Common myeloid progenitor, CD34-positive (primary cell): ENCODE measurements at regions not wholly inside any gene's neighbourhood (a gene's known extent, or its start where the extent isn't known, plus 50 kb on each side); places are given as distances from the start of the nearest gene placed in this dataset.
"Not testable (repeated sequence)": the region's sequence is repeated elsewhere in the genome, so short reads cannot be mapped to it uniquely, and the experiment has no call there.

ENCODE experiments used
- CTCF ChIA-PET: fragments of 350-600 bp; sonication (Branson Sonifier 250); formaldehyde crosslinking; loops from one replicate; lab custom pipeline; 2021; ENCODE audit warnings: antibody characterized with exemption; lab: Charles Lee
- POLR2A ChIA-PET: fragments of 350-600 bp; sonication (Branson Sonifier 250); formaldehyde crosslinking; loops from one replicate; lab custom pipeline; 2021; ENCODE audit warnings: antibody characterized with exemption; lab: Charles Lee
- DNase-seq, 3 donors: peaks; one replicate each; pipeline versions ENCODE4 v3.0.0 to v3.0.0-alpha.2; 2013
- H3K27ac ChIP-seq, 2 experiments: 1 replicate in 1 of 2; 2 replicates in 1 of 2; pipeline ENCODE4 v1.7.0; 2013; ENCODE audit warnings: inconsistent platforms in 2 of 2, low read length in 2 of 2, mild to moderate bottlenecking in 2 of 2, low read depth in 1 of 2, moderate library complexity in 1 of 2; ENCODE audit not compliant: severe bottlenecking in 2 of 2, insufficient read depth in 1 of 2, poor library complexity in 1 of 2
- H3K27me3 ChIP-seq, 5 experiments: replicated peaks in 2 of 5; 1 replicate in 3 of 5; 2 replicates in 2 of 5; pipeline versions ENCODE4 v1.6.1 to v1.7.0; 2013; ENCODE audit warnings: low read length in 4 of 5, mild to moderate bottlenecking in 2 of 5, moderate library complexity in 2 of 5, inconsistent platforms in 1 of 5; ENCODE audit not compliant: insufficient read depth in 5 of 5, control insufficient read depth in 4 of 5
- H3K36me3 ChIP-seq, 4 experiments: 1 replicate in 2 of 4; 2 replicates in 2 of 4; pipeline versions ENCODE4 v1.6.1 to v1.7.0; 2013; ENCODE audit warnings: low read length in 3 of 4, control low read depth in 1 of 4, mild to moderate bottlenecking in 1 of 4; ENCODE audit not compliant: control insufficient read depth in 4 of 4, insufficient read depth in 4 of 4
- H3K4me1 ChIP-seq, 4 experiments: 1 replicate in 3 of 4; 2 replicates in 1 of 4; pipeline versions ENCODE4 v1.6.1 to v1.7.1; 2013; ENCODE audit warnings: low read length in 3 of 4, mild to moderate bottlenecking in 3 of 4, control low read depth in 1 of 4, inconsistent platforms in 1 of 4, moderate library complexity in 1 of 4; ENCODE audit not compliant: control insufficient read depth in 4 of 4, insufficient read depth in 4 of 4; ENCODE audit errors: control extremely low read depth in 1 of 4
- H3K4me3 ChIP-seq, 7 experiments: 1 replicate in 4 of 7; 2 replicates in 3 of 7; pipeline versions ENCODE4 v1.5.1 to v1.7.0; 2013; ENCODE audit warnings: mild to moderate bottlenecking in 7 of 7, low read length in 6 of 7, moderate library complexity in 6 of 7, inconsistent platforms in 2 of 7, low read depth in 2 of 7, control low read depth in 1 of 7; ENCODE audit not compliant: insufficient read depth in 4 of 7, control insufficient read depth in 1 of 7; ENCODE audit errors: extremely low read depth in 1 of 7
- H3K9me3 ChIP-seq, 5 experiments: 1 replicate in 4 of 5; 2 replicates in 1 of 5; pipeline versions ENCODE4 v1.6.1 to v1.7.1; 2013; ENCODE audit warnings: low read length in 4 of 5, mild to moderate bottlenecking in 2 of 5, inconsistent platforms in 1 of 5, low read depth in 1 of 5, moderate library complexity in 1 of 5; ENCODE audit not compliant: control insufficient read depth in 4 of 5, insufficient read depth in 2 of 5; ENCODE audit errors: control extremely low read depth in 1 of 5
- WGBS: methylation state at CpG from one replicate; pipeline ENCODE4 v1.1.5; 2013; ENCODE audit not compliant: insufficient coverage; 5-methylcytosine and 5-hydroxymethylcytosine counted together

GRCh38 chr3:72266921-72267524 is 482.1 kb upstream of the PROK2 start:
- POLR2A ChIA-PET, H3K36me3 ChIP-seq, H3K9me3 ChIP-seq, DNase-seq, H3K27me3 ChIP-seq, H3K27ac ChIP-seq, H3K4me3 ChIP-seq: not testable (repeated sequence)
- 87% methylated on average over 3 of the region's 7 CpGs for WGBS
- H3K4me1 ChIP-seq = peaks cover 0 to 43% (median 33%) of the 10 kb centered on the region in 4 experiments
- CTCF ChIA-PET = interaction anchor here (0.7 to 3.1 kb wide), 4 partner anchors 10 to 392 kb away, joined by 3 to 13 read pairs (median 3); no protein-coding TSS in a partner anchor

- no peak overlapping the region for H3K27ac ChIP-seq
- H3K9me3 ChIP-seq = no peaks in the 10 kb centered on the region
- 92% methylated on average over 1 of the region's 3 CpGs for WGBS
- DNase-seq = no peak
- H3K36me3 ChIP-seq = no peaks in the 10 kb centered on the region
- H3K4me3 ChIP-seq = no peak overlapping the region
- peaks cover 0 to 33% (median 22%) of the 10 kb centered on the region in 4 experiments for H3K4me1 ChIP-seq
- ChIA-PET POLR2A (interaction anchor here (0.6 kb wide), 1 partner anchor 137 kb away, joined by 3 read pairs; no protein-coding TSS in a partner anchor), CTCF (interaction anchor here (0.6 to 3.1 kb wide), 7 partner anchors 9 to 391 kb away, joined by 3 to 13 read pairs (median 3); no protein-coding TSS in a partner anchor)
- H3K27me3 ChIP-seq = no peaks in the 10 kb centered on the region
These were observed 481.0 kb upstream of the PROK2 start for GRCh38 chr3:72266016-72266370.

- H3K4me1 ChIP-seq = peaks cover 0 to 27% (median 18%) of the 10 kb centered on the region in 4 experiments
- H3K27me3 ChIP-seq = no peaks in the 10 kb centered on the region
- H3K36me3 ChIP-seq = no peaks in the 10 kb centered on the region
- ChIA-PET CTCF (interaction anchor here (1.0 to 3.1 kb wide), 6 partner anchors 8 to 557 kb away, joined by 3 to 13 read pairs (median 4); no protein-coding TSS in a partner anchor), POLR2A (no interaction called here)
- DNase-seq = no peak
- H3K4me3 ChIP-seq = no peak overlapping the region
- no peak overlapping the region for H3K27ac ChIP-seq
- 73% methylated on average over 8 of the region's 9 CpGs for WGBS
- no peaks in the 10 kb centered on the region for H3K9me3 ChIP-seq
These were observed 480.5 kb upstream of the PROK2 start for GRCh38 chr3:72265256-72266015.

GRCh38 chr3:72263223-72263990 is 478.5 kb upstream of the PROK2 start:
- H3K27me3 ChIP-seq = no peaks in the 10 kb centered on the region
- H3K36me3 ChIP-seq = no peaks in the 10 kb centered on the region
- ChIA-PET CTCF (interaction anchor here (1.0 to 2.3 kb wide), 2 partner anchors 15 to 559 kb away, joined by 3 to 7 read pairs; no protein-coding TSS in a partner anchor), POLR2A (no interaction called here)
- DNase-seq = no peak
- H3K9me3 ChIP-seq = no peaks in the 10 kb centered on the region
- no peak overlapping the region for H3K4me3 ChIP-seq
- no peak overlapping the region for H3K27ac ChIP-seq
- peaks cover 0 to 29% (median 25%) of the 10 kb centered on the region in 4 experiments for H3K4me1 ChIP-seq
- 90% methylated on average over 2 of the region's 4 CpGs for WGBS

GRCh38 chr3:72262736-72263135 is 477.8 kb upstream of the PROK2 start:
- peaks cover 0 to 31% (median 28%) of the 10 kb centered on the region in 4 experiments for H3K4me1 ChIP-seq
- WGBS = 98% methylated on average over 3 of the region's 3 CpGs
- no peaks in the 10 kb centered on the region for H3K27me3 ChIP-seq
- peaks cover 0 to 2% (median 0%) of the 10 kb centered on the region in 5 experiments for H3K9me3 ChIP-seq
- H3K36me3 ChIP-seq = no peaks in the 10 kb centered on the region
- no peak for DNase-seq
- no peak overlapping the region for H3K4me3 ChIP-seq
- POLR2A ChIA-PET = no interaction called here
- CTCF ChIA-PET = no interaction called here
- H3K27ac ChIP-seq = no peak overlapping the region

- Histone ChIP-seq H3K27ac (no peak overlapping the region), H3K4me3 (no peak overlapping the region), H3K9me3 (peaks cover 0 to 4% (median 0%) of the 10 kb centered on the region in 5 experiments), H3K27me3 (no peaks in the 10 kb centered on the region), H3K36me3 (no peaks in the 10 kb centered on the region), H3K4me1 (peaks cover 0 to 31% (median 29%) of the 10 kb centered on the region in 4 experiments)
- no peak for DNase-seq
- POLR2A ChIA-PET = no interaction called here
- CTCF ChIA-PET = no interaction called here
- WGBS = 80% methylated on average over 6 of the region's 8 CpGs
These were observed 476.9 kb upstream of the PROK2 start for GRCh38 chr3:72261566-72262564.
